Gastrocnemius medialis (tissue), 4 donors: ENCODE measurements at regions not wholly inside any gene's neighbourhood (a gene's known extent, or its start where the extent isn't known, plus 50 kb on each side); places are given as distances from the start of the nearest gene placed in this dataset.

Source experiments
- ATAC-seq, 2 donors: fragments of 150-250 bp; one replicate each; pipeline ENCODE4 v1.9.1; 2016
- DNase-seq, 2 donors: peaks; one replicate each; pipeline ENCODE4 v3.0.0-alpha.2; 2019
- H3K27ac ChIP-seq, 4 donors: fragments of 200-600 bp; sonication (generic); 1 replicate in 1 of 4; 2 replicates in 3 of 4; pipeline ENCODE4 v1.5.1; 2016 to 2018; ENCODE audit warnings: mild to moderate bottlenecking in 2 of 4, moderate library complexity in 1 of 4
- H3K27me3 ChIP-seq, 3 donors: fragments of 200-600 bp; sonication (generic) in 2 of 3; 1 replicate in 1 of 3; 2 replicates in 2 of 3; pipeline versions ENCODE4 v1.5.1 to v1.6.0; 2016 to 2019; ENCODE audit warnings: mild to moderate bottlenecking in 1 of 3, moderate library complexity in 1 of 3
- H3K36me3 ChIP-seq, 2 donors: fragments of 200-600 bp; sonication (generic) in 1 of 2; one replicate each; pipeline ENCODE4 v1.5.1; 2017 to 2018
- H3K4me1 ChIP-seq, 2 donors: fragments of 200-600 bp; sonication (generic) in 1 of 2; one replicate each; pipeline ENCODE4 v1.5.1; 2016 to 2017; ENCODE audit warnings: mild to moderate bottlenecking in 2 of 2
- H3K4me3 ChIP-seq, 4 donors: fragments of 200-600 bp; sonication (generic) in 3 of 4; 1 replicate in 1 of 4; 2 replicates in 3 of 4; pipeline ENCODE4 v1.5.1; 2016 to 2019; ENCODE audit warnings: mild to moderate bottlenecking in 2 of 4
- H3K9me3 ChIP-seq, 3 donors: fragments of 200-600 bp; sonication (generic) in 2 of 3; 1 replicate in 1 of 3; 2 replicates in 2 of 3; pipeline ENCODE4 v1.5.1; 2016 to 2019
- CTCF ChIP-seq, 5 experiments: fragments of 450-650 bp in 3 of 5; fragments of 200-600 bp in 2 of 5; sonication (generic) in 2 of 5; IDR thresholded peaks in 4 of 5; conservative IDR thresholded peaks in 1 of 5; 1 replicate in 4 of 5; 2 replicates in 1 of 5; pipeline ENCODE4 v1.5.1; 2016 to 2019; ENCODE audit warnings: antibody characterized with exemption in 5 of 5, mild to moderate bottlenecking in 3 of 5, moderate library complexity in 3 of 5
- POLR2A ChIP-seq, 2 donors: fragments of 450-650 bp; IDR thresholded peaks; one replicate each; pipeline ENCODE4 v1.6.1; 2017; ENCODE audit warnings: antibody characterized with exemption in 2 of 2, mild to moderate bottlenecking in 2 of 2, moderate library complexity in 2 of 2
- in situ Hi-C, 4 donors: fragments of 200-750 bp; cut with MboI; loops; one replicate each; pipeline versions ENCODE4 v1.15.0 to v1.8.0; 2017; ENCODE audit warnings: low sequenced_read_pairs in 4 of 4
- intact Hi-C: fragments of 100-400 bp; cut with DNase I; formaldehyde crosslinking; loops from one replicate; pipeline ENCODE4 v1.15.1; 2023; ENCODE audit warnings: low total_unique reads

GRCh38 chr2:138445227-138445626 lies 56.3 kb upstream of the SPOPL start:
- TF ChIP-seq POLR2A (IDR thresholded peaks at IDR 0.05) (no peak), CTCF (IDR thresholded peaks at IDR 0.05 in 4 of 5, conservative IDR thresholded peaks at IDR 0.05 in 1 of 5) (no peak)
- in situ Hi-C loops (no loop called here), intact Hi-C loops (no loop called here)
- ATAC-seq (no peak), DNase-seq (no peak)
- no peaks in the 10 kb centered on the region for H3K9me3 ChIP-seq
- no peak overlapping the region for H3K4me3 ChIP-seq
- no peak overlapping the region for H3K27ac ChIP-seq
- no peaks in the 10 kb centered on the region for H3K4me1 ChIP-seq
- no peaks in the 10 kb centered on the region for H3K27me3 ChIP-seq
- H3K36me3 ChIP-seq, result no peaks in the 10 kb centered on the region

- Histone ChIP-seq H3K9me3 (no peaks in the 10 kb centered on the region), H3K4me1 (no peaks in the 10 kb centered on the region), H3K27me3 (no peaks in the 10 kb centered on the region), H3K4me3 (no peak overlapping the region), H3K36me3 (no peaks in the 10 kb centered on the region), H3K27ac (no peak overlapping the region)
- intact Hi-C loops, result no loop called here
- in situ Hi-C loops, result no loop called here
- no peak for DNase-seq
- ATAC-seq, result no peak
- TF ChIP-seq CTCF (IDR thresholded peaks at IDR 0.05 in 4 of 5, conservative IDR thresholded peaks at IDR 0.05 in 1 of 5), result no peak
Measured at GRCh38 chr2:138446043-138446442, 55.5 kb upstream of the SPOPL start.

- in situ Hi-C loops, result no loop called here
- ATAC-seq (no peak), DNase-seq (no peak)
- intact Hi-C loops, result no loop called here
- TF ChIP-seq CTCF (IDR thresholded peaks at IDR 0.05 in 4 of 5, conservative IDR thresholded peaks at IDR 0.05 in 1 of 5) (no peak), POLR2A (IDR thresholded peaks at IDR 0.05) (no peak)
- no peak overlapping the region for H3K27ac ChIP-seq
- H3K4me3 ChIP-seq, result no peak overlapping the region
- no peaks in the 10 kb centered on the region for H3K9me3 ChIP-seq
- no peaks in the 10 kb centered on the region for H3K36me3 ChIP-seq
- H3K4me1 ChIP-seq, result no peaks in the 10 kb centered on the region
- no peaks in the 10 kb centered on the region for H3K27me3 ChIP-seq
Measured at GRCh38 chr2:138447889-138448570, 53.5 kb upstream of the SPOPL start.
